CD14-positive monocyte (primary cell): ENCODE measurements at regions not wholly inside any gene's neighbourhood (a gene's known extent, or its start where the extent isn't known, plus 50 kb on each side); places are given as distances from the start of the nearest gene placed in this dataset.

Experiments
- DNase-seq, 3 donors: peaks; one replicate each; pipeline ENCODE4 v3.0.0-alpha.2; 2011 to 2022
- H2AFZ ChIP-seq: 2 replicates; pipeline ENCODE4 v1.6.0; 2012; ENCODE audit warnings: mild to moderate bottlenecking, low read depth, low read length, inconsistent platforms; ENCODE audit not compliant: insufficient read depth, poor library complexity, severe bottlenecking
- H3K27ac ChIP-seq, 2 donors: 1 replicate in 1 of 2; 2 replicates in 1 of 2; pipeline ENCODE4 v1.5.1; 2012 to 2013; ENCODE audit warnings: low read length in 2 of 2, control low read depth in 1 of 2, inconsistent platforms in 1 of 2, low read depth in 1 of 2, mild to moderate bottlenecking in 1 of 2
- H3K27me3 ChIP-seq, 2 donors: one replicate each; pipeline versions ENCODE4 v1.6.0 to v1.6.1; 2011 to 2013; ENCODE audit warnings: low read length in 2 of 2; ENCODE audit not compliant: control insufficient read depth in 2 of 2, insufficient read depth in 2 of 2
- H3K36me3 ChIP-seq, 2 donors: replicated peaks in 1 of 2; 1 replicate in 1 of 2; 2 replicates in 1 of 2; pipeline versions ENCODE4 v1.5.1 to v1.6.1; 2012 to 2013; ENCODE audit warnings: low read length in 2 of 2, control low read depth in 1 of 2, inconsistent platforms in 1 of 2, mild to moderate bottlenecking in 1 of 2; ENCODE audit not compliant: insufficient read depth in 2 of 2, control insufficient read depth in 1 of 2
- H3K4me1 ChIP-seq, 2 donors: 1 replicate in 1 of 2; 2 replicates in 1 of 2; pipeline versions ENCODE4 v1.5.1 to v1.6.1; 2012 to 2013; ENCODE audit warnings: low read length in 2 of 2, control low read depth in 1 of 2, inconsistent platforms in 1 of 2, mild to moderate bottlenecking in 1 of 2, moderate library complexity in 1 of 2; ENCODE audit not compliant: insufficient read depth in 2 of 2, control insufficient read depth in 1 of 2
- H3K4me2 ChIP-seq: replicated peaks from 2 replicates; pipeline ENCODE3; 2012; ENCODE audit warnings: low read length, moderate library complexity, mild to moderate bottlenecking; ENCODE audit not compliant: poor library complexity, severe bottlenecking; ENCODE audit errors: extremely low read depth
- H3K4me3 ChIP-seq, 3 experiments: fragments of 200-600 bp in 1 of 3; sonication (generic) in 1 of 3; replicated peaks in 1 of 3; 1 replicate in 2 of 3; 2 replicates in 1 of 3; pipeline ENCODE4 v1.5.1; 2011 to 2013; ENCODE audit warnings: low read length in 3 of 3, mild to moderate bottlenecking in 3 of 3, control low read depth in 2 of 3, low read depth in 2 of 3, inconsistent platforms in 1 of 3, moderate library complexity in 1 of 3
- H3K79me2 ChIP-seq: 2 replicates; pipeline ENCODE4 v1.6.0; 2012; ENCODE audit warnings: mild to moderate bottlenecking, control low read depth, inconsistent platforms, low read length, moderate library complexity; ENCODE audit not compliant: insufficient read depth
- H3K9ac ChIP-seq: 2 replicates; pipeline ENCODE4 v1.6.0; 2017; ENCODE audit warnings: low read length, mild to moderate bottlenecking; ENCODE audit not compliant: insufficient read depth, poor library complexity, severe bottlenecking
- H3K9me3 ChIP-seq, 2 donors: replicated peaks in 1 of 2; 1 replicate in 1 of 2; 2 replicates in 1 of 2; pipeline versions ENCODE4 v1.5.1 to v1.6.1; 2012 to 2013; ENCODE audit warnings: low read length in 2 of 2, control low read depth in 1 of 2; ENCODE audit not compliant: control insufficient read depth in 1 of 2, insufficient read depth in 1 of 2
- H4K20me1 ChIP-seq: 2 replicates; pipeline ENCODE4 v1.6.0; 2012; ENCODE audit warnings: mild to moderate bottlenecking, low read length, control low read depth, moderate library complexity; ENCODE audit not compliant: insufficient read depth
- H3K27ac Mint-ChIP-seq, 7 donors: one replicate each; pipeline ENCODE4 v1.8.0; 2020; ENCODE audit warnings: mild to moderate bottlenecking in 7 of 7, mixed read lengths in 7 of 7, moderate library complexity in 6 of 7, inconsistent platforms in 2 of 7
- H3K27me3 Mint-ChIP-seq, 3 donors: one replicate each; pipeline ENCODE4 v1.8.0; 2021 to 2022; ENCODE audit warnings: low read depth in 3 of 3, mild to moderate bottlenecking in 3 of 3, mixed read lengths in 3 of 3, moderate library complexity in 3 of 3, inconsistent platforms in 1 of 3
- H3K36me3 Mint-ChIP-seq, 2 donors: one replicate each; pipeline ENCODE4 v1.8.0; 2020; ENCODE audit warnings: mixed read lengths in 2 of 2, inconsistent platforms in 1 of 2, mild to moderate bottlenecking in 1 of 2
- H3K4me1 Mint-ChIP-seq: one replicate; pipeline ENCODE4 v1.8.0; 2020; ENCODE audit warnings: mild to moderate bottlenecking, mixed read lengths
- H3K4me3 Mint-ChIP-seq, 2 donors: one replicate each; pipeline ENCODE4 v1.8.0; 2020; ENCODE audit warnings: mild to moderate bottlenecking in 2 of 2, mixed read lengths in 2 of 2, moderate library complexity in 1 of 2
- H3K9me3 Mint-ChIP-seq, 7 donors: one replicate each; pipeline ENCODE4 v1.8.0; 2020 to 2022; ENCODE audit warnings: mixed read lengths in 7 of 7, mild to moderate bottlenecking in 6 of 7, moderate library complexity in 6 of 7, inconsistent platforms in 2 of 7
- WGBS: methylation state at CpG from one replicate; pipeline ENCODE4 v1.1.5; 2013; ENCODE audit warnings: missing lambda C conversion rate; ENCODE audit not compliant: insufficient coverage; 5-methylcytosine and 5-hydroxymethylcytosine counted together
- intact Hi-C, 2 donors: fragments of 100-400 bp; cut with micrococcal nuclease; formaldehyde crosslinking; loops; one replicate each; pipeline versions ENCODE4 v1.15.0 to v1.15.1; 2023
- TF ChIP-seq, protein P1 (sequence below): fragments of 200-600 bp; IDR thresholded peaks from one replicate; pipeline ENCODE4 v1.8.0; 2022; ENCODE audit warnings: antibody characterized with exemption, mild to moderate bottlenecking

DNA sequence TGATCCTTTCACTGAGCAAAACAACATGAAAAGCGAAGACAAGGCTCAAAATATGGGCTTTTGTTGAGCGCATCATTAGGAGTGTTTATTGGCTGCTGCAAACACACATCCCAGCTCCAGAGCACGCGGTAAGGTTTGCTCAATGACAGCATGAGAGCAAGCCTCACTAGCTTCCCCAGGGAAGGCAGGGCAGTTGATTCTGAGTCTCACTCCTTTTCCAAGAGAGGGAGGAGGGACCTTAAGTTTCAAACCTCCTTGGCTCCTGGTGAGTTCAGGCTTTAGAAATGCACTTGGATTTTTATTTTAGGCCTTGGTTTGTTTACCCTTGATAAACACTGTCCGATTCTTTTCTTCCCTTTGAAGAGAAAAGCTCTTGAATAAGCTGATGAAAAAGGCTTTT, 69.1 kb upstream of the CACNA2D3 start:
- Histone ChIP-seq H3K27me3 (no peaks in the 10 kb centered on the region), H4K20me1 (no peaks in the 10 kb centered on the region), H3K36me3 (no peaks in the 10 kb centered on the region), H3K9ac (no peak overlapping the region), H3K27ac (no peak overlapping the region), H3K4me2 (no peak overlapping the region), H3K9me3 (no peaks in the 10 kb centered on the region), H3K4me1 (no peaks in the 10 kb centered on the region), H3K79me2 (no peaks in the 10 kb centered on the region), H3K4me3 (no peak overlapping the region), H2AFZ (no peak overlapping the region)
- Mint-ChIP-seq H3K9me3 (peaks cover 0 to 3% (median 0%) of the 10 kb centered on the region in 7 donors), H3K27me3 (peaks cover 0 to 5% (median 4%) of the 10 kb centered on the region in 3 donors), H3K4me1 (no peaks in the 10 kb centered on the region), H3K27ac (no peak overlapping the region), H3K36me3 (no peaks in the 10 kb centered on the region), H3K4me3 (no peak overlapping the region)
- TF ChIP-seq, protein P1, sequence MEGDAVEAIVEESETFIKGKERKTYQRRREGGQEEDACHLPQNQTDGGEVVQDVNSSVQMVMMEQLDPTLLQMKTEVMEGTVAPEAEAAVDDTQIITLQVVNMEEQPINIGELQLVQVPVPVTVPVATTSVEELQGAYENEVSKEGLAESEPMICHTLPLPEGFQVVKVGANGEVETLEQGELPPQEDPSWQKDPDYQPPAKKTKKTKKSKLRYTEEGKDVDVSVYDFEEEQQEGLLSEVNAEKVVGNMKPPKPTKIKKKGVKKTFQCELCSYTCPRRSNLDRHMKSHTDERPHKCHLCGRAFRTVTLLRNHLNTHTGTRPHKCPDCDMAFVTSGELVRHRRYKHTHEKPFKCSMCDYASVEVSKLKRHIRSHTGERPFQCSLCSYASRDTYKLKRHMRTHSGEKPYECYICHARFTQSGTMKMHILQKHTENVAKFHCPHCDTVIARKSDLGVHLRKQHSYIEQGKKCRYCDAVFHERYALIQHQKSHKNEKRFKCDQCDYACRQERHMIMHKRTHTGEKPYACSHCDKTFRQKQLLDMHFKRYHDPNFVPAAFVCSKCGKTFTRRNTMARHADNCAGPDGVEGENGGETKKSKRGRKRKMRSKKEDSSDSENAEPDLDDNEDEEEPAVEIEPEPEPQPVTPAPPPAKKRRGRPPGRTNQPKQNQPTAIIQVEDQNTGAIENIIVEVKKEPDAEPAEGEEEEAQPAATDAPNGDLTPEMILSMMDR = no peak
- 80% methylated on average over 1 of the region's 5 CpGs for WGBS
- DNase-seq = no peak
- intact Hi-C loops = no loop called here

DNA sequence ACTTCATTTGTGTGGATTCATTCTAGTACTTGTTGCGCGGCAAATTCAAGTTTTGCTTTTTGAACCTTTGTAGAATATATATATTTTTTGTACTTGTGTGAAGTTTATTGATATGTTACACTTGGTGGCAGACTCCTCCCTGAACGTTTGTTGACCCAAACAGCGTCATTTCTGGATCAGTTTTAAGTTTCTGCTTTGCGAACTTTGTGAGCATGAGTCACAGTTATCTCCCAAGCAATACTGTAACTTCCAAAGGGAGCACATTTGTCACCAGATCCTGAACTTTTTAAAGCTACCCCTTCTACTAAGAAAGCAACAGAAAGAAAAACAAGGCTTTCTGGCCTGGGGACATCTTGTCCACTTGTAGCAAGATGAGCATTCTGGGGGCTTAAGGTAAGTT, 74.8 kb upstream of the CACNA2D3 start:
- H3K27me3 ChIP-seq = no peaks in the 10 kb centered on the region
- Mint-ChIP-seq H3K36me3 (no peaks in the 10 kb centered on the region), H3K4me1 (no peaks in the 10 kb centered on the region), H3K27me3 (peaks cover 0 to 2% (median 0%) of the 10 kb centered on the region in 3 donors), H3K4me3 (no peak overlapping the region), H3K9me3 (peaks cover 0 to 3% (median 2%) of the 10 kb centered on the region in 7 donors), H3K27ac (no peak overlapping the region)
- no peaks in the 10 kb centered on the region for H3K9me3 ChIP-seq
- no peak overlapping the region for H3K27ac ChIP-seq
- no peaks in the 10 kb centered on the region for H3K79me2 ChIP-seq
- no peak for DNase-seq
- no peak overlapping the region for H2AFZ ChIP-seq
- H4K20me1 ChIP-seq = no peaks in the 10 kb centered on the region
- H3K9ac ChIP-seq = no peak overlapping the region
- no peaks in the 10 kb centered on the region for H3K36me3 ChIP-seq
- intact Hi-C loops = no loop called here
- no peak overlapping the region for H3K4me3 ChIP-seq
- TF ChIP-seq, protein P1 = no peak
- H3K4me2 ChIP-seq = no peak overlapping the region
- H3K4me1 ChIP-seq = no peaks in the 10 kb centered on the region
- WGBS = 90% methylated on average over 2 of the region's 5 CpGs
